ENCODE measurements at regions not wholly inside any gene's neighbourhood (a gene's known extent, or its start where the extent isn't known, plus 50 kb on each side); places are given as distances from the start of the nearest gene placed in this dataset.

GRCh38 chr2:18741895-18742732 is 152.7 kb upstream of the NT5C1B start:
- CTCF ChIA-PET, result no interaction called here
- TF ChIP-seq CTCF (IDR thresholded peaks at IDR 0.05; ENCODE audit: unreplicated experiment), result no peak
- no peaks in the 10 kb centered on the region for H3K27me3 Mint-ChIP-seq (ENCODE audit: unreplicated experiment)
- no peak overlapping the region for H3K4me3 Mint-ChIP-seq (ENCODE audit: low read depth, unreplicated experiment)
- intact Hi-C loops (cut with micrococcal nuclease; ENCODE audit: unreplicated experiment), result loop anchor here (10.0 kb wide), 1 partner anchor 307 kb away; no protein-coding TSS in a partner anchor
- H3K9me3 Mint-ChIP-seq (ENCODE audit: low read depth, unreplicated experiment), result no peaks in the 10 kb centered on the region
- DNase-seq, result no peak
- H3K4me1 Mint-ChIP-seq (ENCODE audit: low read depth, unreplicated experiment), result no peaks in the 10 kb centered on the region
- no peak overlapping the region for H3K27ac Mint-ChIP-seq (ENCODE audit: unreplicated experiment)
- BruUV-seq (replicated peaks), result no TSS peak
- no peaks in the 10 kb centered on the region for H3K36me3 Mint-ChIP-seq (ENCODE audit: insufficient read depth, unreplicated experiment)

- no peak for TF ChIP-seq CTCF (IDR thresholded peaks at IDR 0.05; ENCODE audit: unreplicated experiment)
- intact Hi-C loops (cut with micrococcal nuclease; ENCODE audit: unreplicated experiment), result loop anchor here (10.0 kb wide), 1 partner anchor 306 kb away; no protein-coding TSS in a partner anchor
- Mint-ChIP-seq H3K27me3 (ENCODE audit: unreplicated experiment) (no peaks in the 10 kb centered on the region), H3K27ac (ENCODE audit: unreplicated experiment) (no peak overlapping the region), H3K4me3 (ENCODE audit: low read depth, unreplicated experiment) (no peak overlapping the region), H3K9me3 (ENCODE audit: low read depth, unreplicated experiment) (no peaks in the 10 kb centered on the region), H3K36me3 (ENCODE audit: insufficient read depth, unreplicated experiment) (no peaks in the 10 kb centered on the region), H3K4me1 (ENCODE audit: low read depth, unreplicated experiment) (no peaks in the 10 kb centered on the region)
- CTCF ChIA-PET, result no interaction called here
- no TSS peak for BruUV-seq (replicated peaks)
- DNase-seq, result no peak
Measured at GRCh38 chr2:18741191-18741590, 151.8 kb upstream of the NT5C1B start.

GRCh38 chr2:18740474-18740881 is 151.1 kb upstream of the NT5C1B start:
- DNase-seq, result no peak
- no peak overlapping the region for H3K27ac Mint-ChIP-seq (ENCODE audit: unreplicated experiment)
- H3K4me1 Mint-ChIP-seq (ENCODE audit: low read depth, unreplicated experiment), result no peaks in the 10 kb centered on the region
- CTCF ChIA-PET, result no interaction called here
- no peak for TF ChIP-seq CTCF (IDR thresholded peaks at IDR 0.05; ENCODE audit: unreplicated experiment)
- H3K9me3 Mint-ChIP-seq (ENCODE audit: low read depth, unreplicated experiment), result no peaks in the 10 kb centered on the region
- H3K27me3 Mint-ChIP-seq (ENCODE audit: unreplicated experiment), result no peaks in the 10 kb centered on the region
- intact Hi-C loops (cut with micrococcal nuclease; ENCODE audit: unreplicated experiment), result loop anchor here (10.0 kb wide), 1 partner anchor 306 kb away; no protein-coding TSS in a partner anchor
- H3K36me3 Mint-ChIP-seq (ENCODE audit: insufficient read depth, unreplicated experiment), result no peaks in the 10 kb centered on the region
- BruUV-seq (replicated peaks), result no TSS peak
- H3K4me3 Mint-ChIP-seq (ENCODE audit: low read depth, unreplicated experiment), result no peak overlapping the region

GRCh38 chr2:18731666-18732065 is 142.3 kb upstream of the NT5C1B start:
- intact Hi-C loops (cut with micrococcal nuclease; ENCODE audit: unreplicated experiment), result no loop called here

More at GRCh38 chr2:18731666-18732065, 142.3 kb upstream of the NT5C1B start:
- H3K4me3 Mint-ChIP-seq (ENCODE audit: low read depth, unreplicated experiment), result no peak overlapping the region
- H3K9me3 Mint-ChIP-seq (ENCODE audit: low read depth, unreplicated experiment), result peaks cover 4% of the 10 kb centered on the region
- H3K27me3 Mint-ChIP-seq (ENCODE audit: unreplicated experiment), result no peaks in the 10 kb centered on the region
- no peaks in the 10 kb centered on the region for H3K36me3 Mint-ChIP-seq (ENCODE audit: insufficient read depth, unreplicated experiment)
- BruUV-seq (replicated peaks), result no TSS peak
- CTCF ChIA-PET, result no interaction called here
- DNase-seq, result no peak
- TF ChIP-seq CTCF (IDR thresholded peaks at IDR 0.05; ENCODE audit: unreplicated experiment), result no peak
- H3K4me1 Mint-ChIP-seq (ENCODE audit: low read depth, unreplicated experiment), result no peaks in the 10 kb centered on the region
- no peak overlapping the region for H3K27ac Mint-ChIP-seq (ENCODE audit: unreplicated experiment)

All from Calu3 (cell line).